T-helper 1 cell treated with Interleukin-12 subunit alpha and Interleukin-12 subunit beta and Interleukin-4 antibody, amounts not matched to agents 30 ng/mL and 1 ng/mL, for 36 hours (primary cell): ENCODE measurements at regions not wholly inside any gene's neighbourhood (a gene's known extent, or its start where the extent isn't known, plus 50 kb on each side); places are given as distances from the start of the nearest gene placed in this dataset.
"Not testable (repeated sequence)": the region's sequence is repeated elsewhere in the genome, so short reads cannot be mapped to it uniquely, and the experiment has no call there.

Source experiments
- intact Hi-C: fragments of 100-400 bp; cut with micrococcal nuclease; formaldehyde crosslinking; loops from one replicate; pipeline ENCODE4 v1.15.1; 2024

DNA sequence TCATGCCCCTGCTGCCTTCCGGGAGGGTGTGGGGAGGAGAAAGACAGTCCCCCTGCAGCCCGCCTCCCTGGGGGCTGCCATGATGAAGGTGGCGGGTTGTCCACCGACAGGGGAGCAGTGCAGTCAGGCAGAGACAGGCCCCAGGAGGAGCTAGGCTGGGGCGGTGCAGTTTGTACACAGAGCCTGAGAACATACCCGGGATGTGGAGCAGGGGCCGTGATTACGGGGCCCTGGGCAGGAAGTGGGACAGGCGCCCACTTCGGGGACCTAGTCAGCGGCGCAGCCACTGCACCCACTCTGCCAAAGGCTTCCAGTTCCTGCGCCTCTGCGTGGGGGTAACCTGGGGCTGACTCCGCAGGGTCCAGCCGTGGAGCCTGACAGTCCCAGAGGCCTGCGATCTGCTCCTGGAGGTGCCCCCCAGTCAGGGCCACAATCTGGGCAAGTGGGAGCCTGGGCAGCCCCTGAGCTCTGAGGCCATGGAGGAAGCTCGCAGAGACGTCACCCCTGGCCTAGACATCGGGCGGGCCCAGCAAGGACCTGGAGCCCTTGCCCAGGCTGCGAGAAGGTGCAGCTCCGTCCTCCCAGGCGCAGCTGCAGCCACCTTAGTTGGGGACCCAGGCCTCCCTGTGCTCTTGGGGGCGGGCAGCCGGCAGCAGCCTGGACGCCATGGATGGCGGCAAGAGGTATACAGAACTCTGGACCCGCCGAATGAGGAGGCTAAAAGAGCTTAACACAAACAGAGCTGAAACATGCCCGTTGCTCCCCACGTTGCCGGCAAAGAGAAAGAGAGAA is 1356.8 kb downstream of the XPNPEP1 start:
- intact Hi-C loops: no loop called here

DNA sequence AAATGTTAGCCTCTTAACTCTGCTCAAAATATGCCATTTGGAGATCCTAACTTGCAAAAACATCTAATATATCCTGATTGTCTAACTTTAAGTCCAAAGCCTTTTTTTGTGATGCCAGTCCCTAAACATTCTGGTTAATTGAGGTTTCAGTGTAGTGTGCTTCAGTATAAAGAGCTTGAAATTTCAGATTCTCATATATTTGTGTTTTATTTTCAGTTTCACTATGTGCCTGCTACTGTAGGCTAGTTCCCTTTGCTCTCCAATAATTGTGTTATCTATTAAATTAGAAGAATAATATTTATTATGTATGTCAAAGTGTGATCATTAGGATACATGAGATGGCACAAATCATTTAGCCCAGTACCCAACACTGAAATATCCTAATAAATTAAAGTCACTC is 1361.2 kb downstream of the XPNPEP1 start:
- intact Hi-C loops: no loop called here

DNA sequence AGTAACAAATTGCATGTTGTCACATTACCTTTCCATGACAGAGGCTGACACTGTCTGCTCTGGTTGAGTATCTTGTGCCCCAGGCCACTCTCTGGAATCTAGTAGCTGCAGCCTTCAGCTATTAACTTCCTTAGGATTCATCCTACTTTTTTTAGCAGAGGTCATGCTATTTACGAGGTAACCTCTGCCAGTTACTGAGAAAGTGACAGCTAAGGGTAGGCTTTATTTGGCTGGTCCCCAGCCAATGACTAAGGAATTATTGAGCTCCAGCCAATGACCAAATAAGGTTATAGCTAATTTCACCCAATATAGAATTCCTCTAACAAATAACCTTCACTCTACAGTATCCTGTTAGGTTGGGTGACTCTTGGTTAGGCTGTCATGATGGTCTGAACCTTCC is 1361.7 kb downstream of the XPNPEP1 start:
- intact Hi-C loops: no loop called here

DNA sequence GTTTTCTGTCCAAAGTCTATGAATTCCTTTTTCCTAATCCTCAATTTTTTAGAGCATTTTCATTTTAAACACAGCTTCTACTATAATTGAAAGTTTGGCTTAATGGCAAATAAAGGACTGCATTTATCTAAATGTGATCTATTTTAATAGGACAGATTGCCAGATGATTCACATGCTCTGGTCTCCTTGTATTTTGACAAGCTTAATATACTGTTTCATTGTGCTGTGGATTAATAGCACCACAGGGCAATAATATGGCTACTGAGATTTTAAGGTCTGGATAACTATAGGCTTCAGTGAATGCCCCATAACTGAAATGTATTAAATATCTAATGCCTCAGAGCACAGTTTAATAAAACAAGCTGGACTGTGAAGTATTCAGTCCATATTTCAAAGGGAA is 1362.8 kb downstream of the XPNPEP1 start:
- intact Hi-C loops: no loop called here

DNA sequence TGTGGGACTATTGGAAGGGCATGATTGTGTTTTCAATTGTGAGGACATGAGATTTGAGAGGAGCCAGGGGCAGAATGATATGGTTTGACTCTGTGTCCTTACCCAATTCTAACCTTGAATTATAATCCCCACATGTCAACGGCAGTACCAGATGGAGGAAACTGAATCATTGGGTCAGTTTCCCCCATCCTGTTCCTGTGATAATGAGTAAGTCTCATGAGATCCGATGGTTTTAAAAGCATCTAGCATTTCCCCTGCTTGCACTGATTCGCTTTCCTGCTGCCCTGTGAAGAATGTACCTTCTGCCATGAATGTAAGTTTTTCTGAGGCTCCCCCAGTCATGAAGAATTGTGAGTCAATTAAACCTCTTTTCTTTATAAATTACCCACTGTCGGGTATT is 1367.1 kb downstream of the XPNPEP1 start:
- intact Hi-C loops: no loop called here

DNA sequence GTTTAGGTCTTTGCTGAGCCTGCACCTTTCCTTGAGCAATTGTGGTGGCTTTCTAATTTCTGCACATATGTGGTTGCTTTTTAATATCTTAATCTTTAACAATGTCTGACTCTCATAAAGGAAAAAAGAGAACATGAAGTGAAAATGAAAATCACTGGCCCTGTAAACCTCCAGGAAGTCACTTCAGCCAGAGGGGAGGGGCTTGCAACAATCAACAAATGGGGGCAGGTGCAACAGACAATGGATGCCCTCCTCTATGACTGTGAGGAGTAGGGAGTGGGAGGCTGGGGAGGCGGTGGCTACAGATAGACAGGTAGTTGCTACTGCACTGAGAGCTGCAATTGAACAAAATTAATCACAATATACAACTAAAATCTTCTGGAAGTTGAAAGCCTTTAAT is 1377.4 kb downstream of the XPNPEP1 start:
- intact Hi-C loops: no loop called here

DNA sequence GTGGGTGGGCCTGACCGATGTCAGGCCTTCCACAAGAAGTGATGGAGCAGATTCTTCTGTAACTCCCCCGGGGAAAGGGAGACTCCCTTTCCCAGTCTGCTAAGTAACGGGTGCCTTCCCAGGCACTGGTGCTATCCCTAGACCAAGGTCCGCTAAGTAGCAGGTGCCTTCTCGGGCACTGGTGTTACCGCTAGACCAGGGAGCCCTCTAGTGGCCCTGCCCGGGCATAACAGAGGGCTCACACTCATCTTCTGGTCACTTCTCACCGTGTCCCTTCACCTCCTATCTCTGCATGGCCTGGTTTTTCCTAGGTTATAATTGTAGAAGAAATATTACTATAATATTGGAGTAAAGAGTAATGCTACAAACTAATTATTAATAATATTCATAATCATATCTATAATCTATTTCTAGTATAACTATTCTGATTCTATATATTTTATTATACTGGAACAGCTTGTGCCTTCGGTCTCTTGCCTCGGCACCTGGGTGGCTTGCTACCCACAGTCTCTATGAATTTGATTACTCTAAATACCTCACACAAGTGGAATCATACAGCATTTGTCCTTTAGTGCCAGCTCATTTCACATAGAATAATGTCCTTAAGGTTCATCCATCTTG is 1378.7 kb downstream of the XPNPEP1 start:
- intact Hi-C loops: loop anchor here (5.0 kb wide), 1 partner anchor 1308 kb away; no protein-coding TSS in a partner anchor

DNA sequence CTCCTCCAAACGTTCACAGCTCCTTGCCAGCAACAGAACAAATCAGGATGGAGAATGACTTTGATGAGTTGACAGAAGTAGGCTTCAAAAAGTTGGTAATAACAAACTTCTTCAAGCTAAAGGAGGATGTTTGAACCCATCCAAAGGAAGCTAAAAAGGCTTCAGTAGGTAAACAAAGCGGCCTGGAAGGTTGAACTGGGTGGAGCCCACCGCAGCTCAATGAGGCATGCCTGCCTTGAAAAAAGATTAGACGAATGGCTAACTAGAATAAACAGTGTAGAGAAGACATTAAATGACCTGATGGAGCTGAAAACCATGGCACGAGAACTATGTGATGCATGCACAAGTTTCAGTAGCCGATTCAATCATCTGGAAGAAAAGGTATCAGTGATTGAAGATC is 1369.0 kb upstream of the SORCS1 start:
- intact Hi-C loops: not testable (repeated sequence)

DNA sequence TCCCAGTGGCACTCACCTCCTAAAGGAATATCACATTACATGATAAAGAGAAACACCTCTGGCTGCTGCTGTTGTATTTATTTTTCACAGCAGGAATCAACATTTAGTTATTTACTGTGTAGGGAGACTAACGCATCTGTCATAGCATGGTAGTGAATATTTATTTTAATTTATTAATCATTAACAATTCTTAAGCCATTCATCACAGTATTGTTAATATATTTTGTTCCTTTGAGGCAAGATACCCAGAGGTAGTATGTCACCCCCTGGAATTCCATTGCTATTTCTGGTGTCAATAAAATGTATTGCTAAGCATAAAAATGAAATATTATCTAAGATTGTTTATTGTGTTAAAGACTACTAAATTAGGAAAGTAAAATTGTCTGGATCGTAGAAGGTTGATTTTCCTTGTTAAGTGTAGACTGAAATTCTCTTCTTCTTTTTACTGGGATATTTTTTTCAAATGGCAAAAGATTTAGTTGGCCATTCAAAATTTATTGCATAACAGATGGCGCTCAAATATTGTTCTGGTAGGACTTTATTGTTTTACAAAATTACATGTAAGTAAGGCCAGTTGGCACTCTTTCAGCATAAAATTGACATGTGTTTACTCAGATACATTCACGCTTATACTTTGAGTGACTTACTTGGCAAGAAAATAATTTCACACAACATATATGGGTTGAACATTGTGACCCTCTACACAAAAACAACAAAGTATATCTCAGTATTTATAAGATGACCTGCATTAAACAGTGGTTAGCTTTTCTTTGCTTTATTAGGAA is 1358.7 kb upstream of the SORCS1 start:
- intact Hi-C loops: no loop called here

DNA sequence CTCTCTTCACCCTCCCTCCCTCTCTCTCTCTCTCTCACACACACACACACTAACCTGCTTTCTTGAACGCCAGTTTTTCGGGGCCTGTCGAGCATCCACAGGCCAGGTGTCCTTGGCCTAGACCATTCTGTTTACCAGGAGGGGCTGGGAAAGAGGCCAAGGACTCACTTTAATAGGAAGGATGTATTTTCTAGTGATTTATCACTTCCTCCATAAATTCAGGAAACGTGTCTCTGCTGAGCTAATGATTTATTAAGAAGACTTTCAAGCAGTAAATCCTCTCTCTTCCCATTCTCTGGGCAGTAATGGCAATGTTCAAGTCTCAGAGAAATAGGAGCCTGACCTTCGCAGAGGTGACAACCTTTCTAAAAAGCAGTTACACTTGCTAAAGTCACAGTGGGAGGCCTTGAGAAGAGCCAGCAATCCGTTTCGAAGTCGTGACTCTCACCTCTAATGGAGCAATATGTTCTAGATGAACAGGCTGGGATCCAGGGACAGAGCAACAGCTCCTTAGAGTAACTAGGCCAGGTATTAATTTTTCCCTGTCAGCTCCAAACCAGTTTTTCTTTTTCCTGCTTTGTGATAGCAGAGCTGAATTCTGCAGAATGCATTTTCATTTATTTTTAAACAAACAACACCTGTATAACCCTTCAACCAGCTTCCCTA is 1357.5 kb upstream of the SORCS1 start:
- intact Hi-C loops: no loop called here

DNA sequence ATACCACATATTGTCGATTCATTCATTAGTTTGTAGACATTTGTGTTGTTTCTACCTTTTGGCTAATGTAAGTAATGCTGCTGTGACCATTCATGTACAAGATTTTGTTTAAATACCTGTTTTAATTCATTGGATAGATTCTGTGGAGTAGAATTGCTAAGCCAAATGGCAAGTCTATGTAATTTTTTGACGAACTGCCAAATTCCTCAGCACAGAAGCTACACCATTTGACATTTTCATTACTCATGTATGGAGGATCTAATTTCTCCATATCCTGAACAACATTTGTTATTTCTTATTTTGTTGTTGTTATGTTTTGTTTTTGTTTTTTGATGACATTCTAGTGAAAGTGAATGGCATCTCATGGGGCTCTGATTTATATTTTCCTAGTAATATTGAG is 1351.3 kb upstream of the SORCS1 start:
- intact Hi-C loops: no loop called here

DNA sequence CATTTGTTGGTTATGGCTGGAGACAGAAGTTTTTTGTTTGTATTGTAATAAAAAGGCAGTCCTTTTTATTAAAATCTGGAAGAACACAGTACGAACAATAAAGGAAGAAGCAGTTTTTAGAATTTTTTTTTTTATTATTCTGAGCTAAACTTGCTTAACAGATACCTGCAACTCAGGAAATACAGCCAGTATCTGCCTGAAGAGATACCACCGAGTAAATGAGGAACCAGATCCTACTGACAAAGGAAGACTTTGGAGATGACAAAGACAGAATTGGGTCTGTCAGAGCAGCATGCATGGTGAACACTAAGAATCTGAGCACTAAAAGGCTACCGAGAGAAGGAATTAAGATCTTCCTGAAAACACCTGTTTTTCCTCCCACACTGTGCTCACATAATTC is 1335.9 kb upstream of the SORCS1 start:
- intact Hi-C loops: no loop called here

DNA sequence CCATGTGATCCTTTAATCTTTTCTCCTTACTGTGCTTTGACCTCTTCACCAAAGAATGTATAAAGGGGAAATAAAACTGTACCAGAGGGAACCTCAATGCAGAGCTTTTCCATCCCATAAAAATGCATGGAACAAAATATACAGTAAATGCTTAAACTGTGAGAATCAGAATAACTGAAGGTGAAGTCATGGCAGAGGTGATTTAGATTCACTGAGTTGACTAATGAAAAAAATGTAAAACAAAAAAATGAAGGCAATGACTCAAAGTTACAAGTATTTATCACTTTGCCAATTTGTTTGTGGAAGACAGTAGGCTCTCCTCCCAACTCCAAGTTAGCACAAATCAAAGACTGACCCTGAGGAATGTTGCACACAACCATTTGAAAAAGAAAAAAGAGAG is 1331.6 kb upstream of the SORCS1 start:
- intact Hi-C loops: no loop called here

DNA sequence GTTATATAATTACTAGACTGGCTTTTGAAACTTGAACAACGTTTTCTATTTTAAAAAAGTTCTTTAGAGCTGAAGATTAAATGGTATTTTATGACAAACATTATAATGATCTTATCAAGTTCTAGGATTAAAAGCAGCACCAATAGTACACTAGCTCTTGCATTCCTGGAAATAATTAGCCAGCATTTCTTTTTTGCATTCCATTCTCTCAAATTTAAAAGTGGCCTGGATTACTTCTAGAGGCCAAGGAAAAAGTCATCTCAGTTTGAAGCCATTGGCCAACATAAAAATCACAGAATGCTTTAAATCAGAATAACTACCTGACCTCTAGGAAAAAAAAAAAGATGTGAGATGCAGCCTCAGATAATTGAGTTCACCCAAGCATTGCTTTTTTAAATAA is 1326.4 kb upstream of the SORCS1 start:
- intact Hi-C loops: no loop called here

DNA sequence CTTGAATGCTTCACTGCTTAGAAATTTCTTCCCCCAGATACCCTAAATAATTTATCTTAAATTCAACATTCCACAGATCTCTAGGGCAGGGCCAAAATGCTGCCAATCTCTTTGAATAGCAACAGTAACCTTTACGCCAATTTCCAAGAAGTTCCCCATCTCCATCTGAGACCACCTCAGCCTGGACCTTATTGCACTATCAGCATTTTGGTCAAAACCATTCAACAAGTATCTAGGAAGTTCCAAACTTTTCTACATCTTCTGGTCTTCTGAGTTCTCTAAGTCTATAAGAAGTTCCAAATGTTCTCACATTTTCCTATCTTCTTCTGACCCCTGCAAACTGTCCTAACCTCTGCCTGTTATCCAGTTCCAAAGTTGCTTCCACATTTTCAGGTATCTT is 1306.9 kb upstream of the SORCS1 start:
- intact Hi-C loops: no loop called here

DNA sequence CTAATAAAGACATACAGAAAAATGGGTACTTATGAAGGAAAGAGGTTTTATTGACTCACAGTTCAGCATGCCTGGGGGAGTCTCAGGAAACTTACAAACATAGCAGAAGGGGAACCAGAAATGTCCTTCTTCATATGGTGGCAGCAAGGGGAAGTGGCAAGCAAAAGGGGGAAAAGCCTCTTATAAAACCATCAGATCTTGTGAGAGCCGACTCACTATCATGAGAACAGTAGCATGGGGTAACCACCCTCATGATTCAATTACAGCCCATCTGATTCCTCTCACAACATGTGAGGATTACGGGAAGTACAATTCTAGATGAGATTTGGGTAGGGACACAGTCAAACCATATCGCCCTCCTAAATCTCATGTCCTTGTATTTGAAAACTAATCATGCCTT is 1305.4 kb upstream of the SORCS1 start:
- intact Hi-C loops: no loop called here

DNA sequence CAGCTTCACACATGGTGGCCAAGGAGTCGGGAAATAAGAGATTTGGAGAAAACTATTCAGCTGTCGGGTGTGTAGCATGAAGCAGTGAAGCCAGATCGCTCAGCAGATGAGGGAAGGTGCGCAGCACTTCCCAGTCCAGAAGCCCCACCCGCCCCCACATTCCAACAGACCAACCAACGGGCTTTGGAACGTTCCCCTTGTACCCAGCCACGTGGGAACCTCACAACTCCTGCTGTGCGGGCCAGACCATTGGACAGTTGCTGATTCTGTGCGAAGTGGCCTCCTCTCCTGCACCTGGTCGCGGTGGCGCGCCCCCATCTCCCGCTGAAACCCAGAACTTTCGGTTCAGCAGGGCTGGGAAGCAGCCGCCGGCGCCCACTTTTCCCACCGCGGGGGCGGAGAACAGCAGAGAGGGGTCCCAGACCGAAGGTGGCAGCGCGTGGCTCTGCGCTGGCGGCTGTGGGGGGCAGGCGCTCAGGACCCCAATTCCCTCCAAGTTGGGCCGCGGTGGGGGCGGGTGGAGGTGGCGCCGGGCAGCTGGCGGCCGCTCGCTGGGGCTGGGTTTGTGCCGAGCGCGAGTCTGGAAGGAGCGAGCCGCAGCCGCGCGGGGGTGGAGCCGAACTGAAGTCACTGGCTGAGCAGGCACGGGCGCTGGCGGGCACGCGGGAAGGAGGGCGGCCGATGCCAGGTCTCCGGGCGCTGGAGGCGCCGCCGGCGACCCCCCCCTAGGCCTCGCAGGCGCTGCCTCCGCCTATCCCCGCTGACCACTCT is 1301.5 kb upstream of the SORCS1 start:
- intact Hi-C loops: no loop called here

DNA sequence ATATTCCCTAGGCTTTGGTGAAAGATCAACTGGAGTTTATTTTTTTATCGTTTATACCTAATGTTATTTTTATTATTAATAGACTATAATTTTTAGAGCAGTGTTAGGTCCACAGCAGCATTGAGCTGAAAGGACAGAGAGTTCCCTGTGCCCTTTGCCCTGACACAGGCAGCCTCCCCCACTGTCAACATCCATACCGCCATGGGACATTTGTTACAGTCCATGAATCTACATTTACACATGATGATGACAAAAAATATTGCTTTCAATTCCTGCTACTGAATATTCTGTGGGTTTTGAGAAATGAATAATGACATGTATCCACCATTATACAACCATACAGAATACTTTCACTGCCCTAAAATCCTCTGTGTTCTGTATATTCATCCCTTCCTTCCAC is 1297.5 kb upstream of the SORCS1 start:
- intact Hi-C loops: no loop called here

DNA sequence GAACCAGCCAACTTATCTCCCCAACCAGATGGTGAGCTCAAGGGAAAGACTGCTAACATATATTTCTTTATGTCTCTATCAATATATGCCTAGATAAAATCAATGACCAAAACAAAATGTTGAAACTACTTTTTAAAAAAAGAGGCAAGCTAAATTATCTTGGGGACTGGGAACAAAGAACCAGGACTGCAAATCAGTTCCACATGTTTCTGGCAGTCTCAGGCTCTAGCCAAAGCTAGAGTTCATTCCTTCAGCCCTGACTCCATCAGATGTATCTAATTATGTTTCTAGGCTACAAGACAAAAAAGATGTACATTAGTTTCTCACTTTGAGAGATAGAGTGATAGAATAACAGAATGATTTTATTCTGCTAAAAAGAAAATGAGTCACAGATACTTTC is 1290.3 kb upstream of the SORCS1 start:
- intact Hi-C loops: no loop called here

DNA sequence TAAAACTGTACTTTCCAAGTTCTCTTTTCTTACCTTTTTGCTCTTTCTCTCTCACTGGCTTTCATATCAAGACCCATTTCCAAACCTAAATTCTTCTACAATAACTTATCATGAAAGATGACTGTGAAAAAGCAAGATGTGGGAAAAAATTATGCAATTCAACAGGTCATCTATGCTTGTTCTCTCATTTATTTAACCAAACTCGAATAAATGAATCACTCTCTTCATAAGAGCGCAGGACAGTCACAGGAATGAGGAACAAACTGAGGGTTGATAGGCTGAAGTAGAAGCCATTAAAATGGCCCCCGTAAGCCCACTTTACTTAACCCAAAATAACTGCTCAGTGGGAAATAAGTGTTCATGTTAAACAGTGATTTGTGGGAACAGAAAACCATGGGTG is 1289.7 kb upstream of the SORCS1 start:
- intact Hi-C loops: no loop called here

DNA sequence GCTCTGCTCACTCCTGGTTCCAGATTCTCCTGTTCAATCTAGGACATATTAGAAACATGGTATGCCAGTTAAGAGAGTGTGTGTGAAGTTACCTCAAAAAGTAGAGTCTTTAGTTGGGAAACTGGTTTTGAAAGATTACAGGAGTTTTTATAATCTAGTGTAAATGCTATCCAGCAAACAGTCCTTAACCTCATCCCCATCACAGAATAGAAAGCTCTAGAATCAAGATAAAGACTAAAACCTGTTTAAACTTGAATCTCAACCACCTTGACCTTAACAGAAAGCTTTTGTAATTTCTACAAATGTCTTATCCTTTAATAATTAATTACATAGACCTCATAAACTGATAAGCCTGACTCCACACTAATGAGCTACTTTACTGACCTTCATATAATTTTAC is 1288.7 kb upstream of the SORCS1 start:
- intact Hi-C loops: no loop called here
